Panc1 (cell line): ENCODE measurements at regions not wholly inside any gene's neighbourhood (a gene's known extent, or its start where the extent isn't known, plus 50 kb on each side); places are given as distances from the start of the nearest gene placed in this dataset.

Experiments used
- ATAC-seq: fragments of 200-7000 bp; cut with Tn5 transposase; 2 replicates; pipeline ENCODE4 v1.9.1; 2020; ENCODE audit warnings: mild to moderate bottlenecking, moderate library complexity
- BruUV-seq: library from RNA; stranded (reverse); fragments of 400-500 nt; replicated peaks from 2 replicates; lab custom pipeline; 2021; lab: Mats Ljungman, UMichigan
- CTCF ChIA-PET: fragments of 300-600 bp; sonication (Branson Sonifier 250); formaldehyde crosslinking; loops from one replicate; lab custom pipeline; 2022; ENCODE audit warnings: antibody characterized with exemption; lab: Charles Lee
- POLR2A ChIA-PET: fragments of 300-600 bp; sonication (Branson Sonifier 250); formaldehyde crosslinking; loops from one replicate; lab custom pipeline; 2022; ENCODE audit warnings: antibody characterized with exemption; lab: Charles Lee
- DNase-seq: peaks from one replicate; pipeline ENCODE4 v3.0.0-alpha.2; 2010; ENCODE audit warnings: low read depth, low spot score
- H3K27ac ChIP-seq: 2 replicates; pipeline ENCODE4 v1.5.1; 2011; ENCODE audit warnings: mild to moderate bottlenecking, low read length, inconsistent platforms
- H3K27me3 ChIP-seq: fragments of 200-500 bp; sonication (Bioruptor generic); 2 replicates; pipeline ENCODE4 v1.6.0; 2014; ENCODE audit warnings: low read length, inconsistent platforms; ENCODE audit not compliant: control insufficient read depth, insufficient read depth
- H3K36me3 ChIP-seq: fragments of 200-500 bp; sonication (Bioruptor generic); 2 replicates; pipeline ENCODE4 v1.5.1; 2014; ENCODE audit warnings: inconsistent platforms, mild to moderate bottlenecking, low read length, moderate library complexity; ENCODE audit not compliant: control insufficient read depth, insufficient read depth
- H3K4me1 ChIP-seq: 2 replicates; pipeline ENCODE4 v1.5.1; 2011; ENCODE audit warnings: inconsistent platforms, mild to moderate bottlenecking, low read length, moderate library complexity; ENCODE audit not compliant: control insufficient read depth, insufficient read depth
- H3K4me3 ChIP-seq, 2 experiments: 2 replicates each; pipeline ENCODE4 v1.5.1; 2011 to 2012; ENCODE audit warnings: low read depth in 2 of 2, low read length in 2 of 2, mild to moderate bottlenecking in 2 of 2, inconsistent platforms in 1 of 2, moderate library complexity in 1 of 2
- H3K9me3 ChIP-seq: fragments of 200-500 bp; sonication (Bioruptor generic); 2 replicates; pipeline ENCODE4 v1.5.1; 2014; ENCODE audit warnings: low read depth, mild to moderate bottlenecking, inconsistent platforms, low read length, moderate library complexity; ENCODE audit not compliant: control insufficient read depth, insufficient read depth
- CTCF ChIP-seq: fragments of 450-650 bp; IDR thresholded peaks from 2 replicates; pipeline ENCODE4 v1.5.1; 2017; ENCODE audit warnings: mild to moderate bottlenecking
- POLR2AphosphoS5 ChIP-seq: IDR thresholded peaks from 2 replicates; pipeline ENCODE4 v1.6.1; 2012; ENCODE audit warnings: mild to moderate bottlenecking, low read depth, low read length, moderate library complexity
- REST ChIP-seq, 2 experiments: IDR thresholded peaks; 2 replicates each; pipeline ENCODE4 v1.6.1; 2011 to 2012; ENCODE audit warnings: low read depth in 2 of 2, control low read depth in 1 of 2, low read length in 1 of 2, mild to moderate bottlenecking in 1 of 2, moderate library complexity in 1 of 2; ENCODE audit not compliant: insufficient read depth in 1 of 2
- SIN3A ChIP-seq: IDR thresholded peaks from 2 replicates; pipeline ENCODE4 v1.6.1; 2012; ENCODE audit warnings: low read depth, mild to moderate bottlenecking, low read length, moderate library complexity, borderline replicate concordance; ENCODE audit not compliant: insufficient read depth
- TCF7L2 ChIP-seq: IDR thresholded peaks from 2 replicates; pipeline ENCODE4 v1.6.1; 2011; ENCODE audit warnings: mild to moderate bottlenecking, low read depth, low read length, inconsistent platforms
- in situ Hi-C: cut with HindIII; loops from 2 replicates; pipeline ENCODE4 v1.10.0; 2016; ENCODE audit warnings: low sequenced_read_pairs, low pct_unique_long_range_greater_than_20kb
- intact Hi-C: fragments of 100-400 bp; cut with micrococcal nuclease; formaldehyde crosslinking; loops from one replicate; pipeline ENCODE4 v1.10.0; 2022; ENCODE audit not compliant: unreplicated experiment

GRCh38 chr7:88480271-88480670 is 173.6 kb upstream of the STEAP4 start:
- CTCF ChIA-PET, result no interaction called here
- Histone ChIP-seq H3K4me1 (no peaks in the 10 kb centered on the region), H3K36me3 (no peaks in the 10 kb centered on the region), H3K9me3 (no peaks in the 10 kb centered on the region), H3K27me3 (no peaks in the 10 kb centered on the region), H3K27ac (no peak overlapping the region), H3K4me3 (no peak overlapping the region)
- intact Hi-C loops, result no loop called here
- POLR2A ChIA-PET, result no interaction called here
- DNase-seq, result no peak
- in situ Hi-C loops, result no loop called here
- TF ChIP-seq POLR2AphosphoS5 (no peak), SIN3A (no peak), TCF7L2 (no peak), REST (IDR thresholded peaks at IDR 0.05; ENCODE audit: insufficient read depth in 1 of 2, low read depth in 2 of 2, low read length in 1 of 2) (no peak), CTCF (no peak)
- no peak for ATAC-seq
- BruUV-seq, result no TSS peak

- intact Hi-C loops, result no loop called here
- POLR2A ChIA-PET, result no interaction called here
Observed at GRCh38 chr7:88477976-88478375, 171.3 kb upstream of the STEAP4 start.

More at GRCh38 chr7:88477976-88478375, 171.3 kb upstream of the STEAP4 start:
- H3K4me1 ChIP-seq, result no peaks in the 10 kb centered on the region
- in situ Hi-C loops, result no loop called here
- H3K27ac ChIP-seq, result no peak overlapping the region
- no peaks in the 10 kb centered on the region for H3K36me3 ChIP-seq
- no peaks in the 10 kb centered on the region for H3K27me3 ChIP-seq
- TF ChIP-seq POLR2AphosphoS5, result no peak
- TF ChIP-seq TCF7L2, result no peak
- TF ChIP-seq REST (IDR thresholded peaks at IDR 0.05; ENCODE audit: insufficient read depth in 1 of 2, low read depth in 2 of 2, low read length in 1 of 2), result no peak
- H3K4me3 ChIP-seq, result no peak overlapping the region
- CTCF ChIA-PET, result no interaction called here
- ATAC-seq (no peak), DNase-seq (no peak)
- H3K9me3 ChIP-seq, result no peaks in the 10 kb centered on the region
- BruUV-seq, result no TSS peak
